Upper lobe of left lung (tissue), 4 donors: ENCODE measurements at regions not wholly inside any gene's neighbourhood (a gene's known extent, or its start where the extent isn't known, plus 50 kb on each side); places are given as distances from the start of the nearest gene placed in this dataset.

Experiments used
- CTCF ChIP-seq, 6 experiments: fragments of 450-650 bp in 4 of 6; fragments of 200-600 bp in 2 of 6; sonication (generic) in 2 of 6; IDR thresholded peaks; one replicate each; pipeline ENCODE4 v1.5.1; 2016 to 2019; ENCODE audit warnings: antibody characterized with exemption in 6 of 6
- POLR2A ChIP-seq, 4 donors: fragments of 450-650 bp; IDR thresholded peaks; one replicate each; pipeline ENCODE4 v1.5.1; 2016 to 2017; ENCODE audit warnings: antibody characterized with exemption in 4 of 4, mild to moderate bottlenecking in 2 of 4

GRCh38 chr10:84862551-84862950 is 534.2 kb downstream of the CCSER2 start:
- no peak for TF ChIP-seq CTCF (IDR thresholded peaks at IDR 0.05)
- no peak for TF ChIP-seq POLR2A (IDR thresholded peaks at IDR 0.05)
